OCI-LY3 (cell line): ENCODE measurements at regions not wholly inside any gene's neighbourhood (a gene's known extent, or its start where the extent isn't known, plus 50 kb on each side); places are given as distances from the start of the nearest gene placed in this dataset.

Source experiments
- H2AFZ ChIP-seq: fragments of 200-600, 300-600 bp; shearing (Covaris generic); 2 replicates; pipeline ENCODE4 v1.6.0; 2014; ENCODE audit warnings: antibody characterized with exemption, low read depth, low read length
- H3K27ac ChIP-seq: fragments of 200-600, 300-600 bp; sonication (generic); 2 replicates; pipeline ENCODE4 v1.5.1; 2014; ENCODE audit warnings: mild to moderate bottlenecking, low read length, moderate library complexity, mixed read lengths
- H3K27me3 ChIP-seq: fragments of 200-600, 300-600 bp; sonication (generic); 2 replicates; pipeline ENCODE4 v1.6.1; 2014; ENCODE audit warnings: low read depth, low read length, mixed read lengths
- H3K36me3 ChIP-seq: fragments of 200-600, 300-600 bp; sonication (generic); replicated peaks from 2 replicates; pipeline ENCODE3; 2014; ENCODE audit warnings: low read depth, low read length, mixed read lengths
- H3K4me1 ChIP-seq: fragments of 300-600, 200-600 bp; sonication (generic); 2 replicates; pipeline ENCODE4 v1.6.1; 2014; ENCODE audit warnings: low read length, mixed read lengths
- H3K4me2 ChIP-seq: fragments of 200-600, 300-600 bp; sonication (generic); 2 replicates; pipeline ENCODE4 v1.6.1; 2014; ENCODE audit warnings: low read length, mixed read lengths
- H3K4me3 ChIP-seq: fragments of 300-600, 200-600 bp; sonication (generic); 2 replicates; pipeline ENCODE4 v1.5.1; 2014; ENCODE audit warnings: antibody characterized with exemption, mild to moderate bottlenecking, low read length, moderate library complexity
- H3K79me2 ChIP-seq: fragments of 300-600, 200-600 bp; shearing (Covaris generic); 2 replicates; pipeline ENCODE4 v1.6.1; 2014; ENCODE audit warnings: mild to moderate bottlenecking, low read length, mixed read lengths
- H3K9ac ChIP-seq: fragments of 300-600, 200-600 bp; shearing (Covaris generic); 2 replicates; pipeline ENCODE4 v1.6.0; 2014; ENCODE audit warnings: mild to moderate bottlenecking, low read length, moderate library complexity
- H3K9me3 ChIP-seq: fragments of 200-600, 300-600 bp; shearing (Covaris generic); 2 replicates; pipeline ENCODE4 v1.6.1; 2014; ENCODE audit warnings: low read length, mixed read lengths; ENCODE audit not compliant: insufficient read depth
- H4K20me1 ChIP-seq: fragments of 200-600, 300-600 bp; sonication (generic); 2 replicates; pipeline ENCODE4 v1.6.1; 2016; ENCODE audit warnings: low read length, mixed read lengths; ENCODE audit not compliant: insufficient read depth
- EZH2phosphoT487 ChIP-seq: fragments of 200-600 bp; shearing (Covaris generic); IDR thresholded peaks from 2 replicates; pipeline ENCODE4 v1.6.1; 2018; ENCODE audit warnings: antibody characterized with exemption, mixed run types, low read depth
- TF ChIP-seq, protein P1 (sequence below): fragments of 200-600, 300-600 bp; sonication (generic); IDR thresholded peaks from 2 replicates; pipeline ENCODE4 v1.5.1; 2014; ENCODE audit warnings: antibody characterized with exemption, low read length, low read depth

DNA sequence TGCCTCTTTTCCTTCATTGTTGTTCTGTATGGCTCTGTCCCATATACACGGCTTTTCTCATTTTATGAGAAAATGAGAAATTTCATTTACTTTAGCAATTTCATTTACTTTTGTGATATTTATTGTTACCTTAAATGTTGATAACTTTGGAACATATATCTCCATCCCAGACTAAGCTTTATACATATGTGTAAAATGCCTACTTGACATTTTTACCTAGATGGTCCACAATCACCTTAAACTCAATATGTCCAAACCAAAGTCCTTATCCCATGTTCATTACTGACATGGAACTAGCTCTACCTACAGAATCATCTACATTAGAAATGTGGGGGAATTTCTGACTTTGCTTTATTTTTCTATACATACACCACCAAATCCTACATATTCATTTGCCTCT is 590.5 kb upstream of the CT83 start:
- TF ChIP-seq, protein P1, sequence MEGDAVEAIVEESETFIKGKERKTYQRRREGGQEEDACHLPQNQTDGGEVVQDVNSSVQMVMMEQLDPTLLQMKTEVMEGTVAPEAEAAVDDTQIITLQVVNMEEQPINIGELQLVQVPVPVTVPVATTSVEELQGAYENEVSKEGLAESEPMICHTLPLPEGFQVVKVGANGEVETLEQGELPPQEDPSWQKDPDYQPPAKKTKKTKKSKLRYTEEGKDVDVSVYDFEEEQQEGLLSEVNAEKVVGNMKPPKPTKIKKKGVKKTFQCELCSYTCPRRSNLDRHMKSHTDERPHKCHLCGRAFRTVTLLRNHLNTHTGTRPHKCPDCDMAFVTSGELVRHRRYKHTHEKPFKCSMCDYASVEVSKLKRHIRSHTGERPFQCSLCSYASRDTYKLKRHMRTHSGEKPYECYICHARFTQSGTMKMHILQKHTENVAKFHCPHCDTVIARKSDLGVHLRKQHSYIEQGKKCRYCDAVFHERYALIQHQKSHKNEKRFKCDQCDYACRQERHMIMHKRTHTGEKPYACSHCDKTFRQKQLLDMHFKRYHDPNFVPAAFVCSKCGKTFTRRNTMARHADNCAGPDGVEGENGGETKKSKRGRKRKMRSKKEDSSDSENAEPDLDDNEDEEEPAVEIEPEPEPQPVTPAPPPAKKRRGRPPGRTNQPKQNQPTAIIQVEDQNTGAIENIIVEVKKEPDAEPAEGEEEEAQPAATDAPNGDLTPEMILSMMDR: no peak
- no peak for TF ChIP-seq EZH2phosphoT487
- H3K9ac ChIP-seq: no peak overlapping the region

DNA sequence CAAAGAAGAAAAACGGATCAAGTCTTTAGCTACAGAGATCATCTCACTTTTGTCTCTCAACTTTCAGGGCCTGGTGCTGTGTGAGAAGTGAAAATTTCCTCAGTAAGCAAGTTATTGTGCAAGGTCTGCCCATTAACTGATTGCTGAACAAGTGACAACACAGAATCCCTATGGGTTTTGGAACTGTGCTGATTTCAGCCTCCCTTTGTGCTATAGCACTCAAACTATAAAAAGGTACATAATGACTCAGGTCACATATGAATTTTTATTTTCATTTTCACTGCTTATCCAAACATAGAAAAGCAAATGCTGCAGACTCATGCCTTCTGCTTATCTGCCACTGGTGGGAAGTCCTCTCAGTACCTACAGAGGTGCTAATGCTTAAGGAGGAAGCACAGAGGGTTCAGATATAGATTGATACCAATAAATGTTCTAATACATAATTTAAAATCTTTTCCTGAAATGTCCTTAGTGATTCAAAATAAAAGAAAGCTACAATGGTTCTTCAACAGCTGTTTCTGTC is 576.2 kb upstream of the CT83 start:
- Histone ChIP-seq H2AFZ (no peak overlapping the region), H3K4me1 (peaks cover 6% of the 10 kb centered on the region), H3K36me3 (no peaks in the 10 kb centered on the region), H4K20me1 (no peaks in the 10 kb centered on the region), H3K4me2 (no peak overlapping the region), H3K4me3 (no peak overlapping the region), H3K27ac (no peak overlapping the region), H3K9me3 (no peaks in the 10 kb centered on the region), H3K79me2 (no peaks in the 10 kb centered on the region), H3K9ac (no peak overlapping the region), H3K27me3 (no peaks in the 10 kb centered on the region)
- TF ChIP-seq EZH2phosphoT487: no peak
- TF ChIP-seq, protein P1: peak; percentile 15; the same call in 1 of the 2 replicates

More for the DNA sequence above, 590.5 kb upstream of the CT83 start:
- Histone ChIP-seq H3K36me3 (no peaks in the 10 kb centered on the region), H4K20me1 (no peaks in the 10 kb centered on the region), H3K4me1 (no peaks in the 10 kb centered on the region), H3K9me3 (no peaks in the 10 kb centered on the region), H3K79me2 (no peaks in the 10 kb centered on the region), H3K27ac (no peak overlapping the region), H3K4me2 (no peak overlapping the region), H3K4me3 (no peak overlapping the region), H3K27me3 (no peaks in the 10 kb centered on the region), H2AFZ (no peak overlapping the region)

DNA sequence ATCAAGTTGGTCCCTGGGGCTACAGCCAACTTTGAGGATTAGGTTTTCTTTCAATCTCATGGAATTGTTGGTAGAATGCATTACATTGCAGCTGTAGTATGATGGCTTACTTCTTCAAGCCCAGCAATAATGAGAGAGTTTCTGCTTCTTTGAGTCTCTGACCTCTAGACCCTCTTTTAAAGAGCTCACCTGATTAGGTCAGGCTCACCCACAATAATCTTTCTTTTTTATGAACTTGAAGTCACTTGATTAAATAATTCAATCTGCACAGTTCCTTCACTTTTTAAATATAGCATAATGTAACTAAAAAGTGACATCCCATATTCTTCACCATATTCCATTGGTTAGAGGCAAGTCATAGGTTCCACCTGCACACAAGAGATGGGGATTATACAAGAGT is 547.5 kb upstream of the CT83 start:
- Histone ChIP-seq H3K9me3 (no peaks in the 10 kb centered on the region), H4K20me1 (no peaks in the 10 kb centered on the region), H3K4me1 (no peaks in the 10 kb centered on the region), H3K27me3 (no peaks in the 10 kb centered on the region), H3K4me2 (no peak overlapping the region), H3K27ac (no peak overlapping the region), H3K79me2 (no peaks in the 10 kb centered on the region), H3K9ac (no peak overlapping the region), H2AFZ (no peak overlapping the region), H3K36me3 (no peaks in the 10 kb centered on the region), H3K4me3 (no peak overlapping the region)
- no peak for TF ChIP-seq EZH2phosphoT487
- TF ChIP-seq, protein P1: no peak

DNA sequence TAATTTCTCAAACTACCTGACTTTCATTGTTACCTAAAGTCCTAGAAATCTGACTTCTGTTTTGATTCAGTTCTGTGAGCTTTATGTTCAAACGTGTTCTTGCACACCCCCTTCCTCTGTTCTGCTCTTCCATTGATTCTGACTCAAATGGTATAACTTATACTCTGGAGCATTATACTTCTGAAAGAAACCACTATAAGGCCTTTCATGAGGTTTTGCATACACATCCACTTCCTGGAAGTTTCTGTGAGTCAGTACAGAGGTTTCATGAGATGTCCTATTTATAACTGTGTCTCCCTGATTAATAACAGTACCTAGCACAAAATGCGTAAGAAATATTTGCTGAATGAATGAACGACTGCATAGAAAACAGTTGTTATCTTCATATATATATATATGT is 540.2 kb upstream of the CT83 start:
- H3K79me2 ChIP-seq: no peaks in the 10 kb centered on the region
- H3K36me3 ChIP-seq: no peaks in the 10 kb centered on the region
- peak overlapping the region; percentile 16; the same call in 1 of the 2 replicates for H3K4me2 ChIP-seq
- no peak overlapping the region for H3K9ac ChIP-seq
- no peaks in the 10 kb centered on the region for H4K20me1 ChIP-seq
- no peak overlapping the region for H3K27ac ChIP-seq
- no peaks in the 10 kb centered on the region; the same call in 1 of the 2 replicates for H3K9me3 ChIP-seq
- H3K4me1 ChIP-seq: peaks cover 30% of the 10 kb centered on the region
- H3K4me3 ChIP-seq: no peak overlapping the region
- H3K27me3 ChIP-seq: no peaks in the 10 kb centered on the region
- no peak overlapping the region for H2AFZ ChIP-seq
- no peak for TF ChIP-seq EZH2phosphoT487
- TF ChIP-seq, protein P1: no peak
